Raji (cell line): ENCODE measurements at regions not wholly inside any gene's neighbourhood (a gene's known extent, or its start where the extent isn't known, plus 50 kb on each side); places are given as distances from the start of the nearest gene placed in this dataset.

Experiments
- POLR2A ChIP-seq: IDR thresholded peaks from 2 replicates; pipeline ENCODE4 v1.6.1; 2011; ENCODE audit warnings: low read depth, low read length, control low read depth; ENCODE audit not compliant: insufficient read depth

- no peak for TF ChIP-seq POLR2A
Measured at GRCh38 chr10:35922876-35923600, 280.9 kb upstream of the FZD8 start.

- no peak for TF ChIP-seq POLR2A
Measured at GRCh38 chr10:35921866-35922350, 279.8 kb upstream of the FZD8 start.

- TF ChIP-seq POLR2A = no peak
Measured at GRCh38 chr10:35916791-35917190, 274.7 kb upstream of the FZD8 start.

- no peak for TF ChIP-seq POLR2A
Measured at GRCh38 chr10:35913628-35914027, 271.5 kb upstream of the FZD8 start.

GRCh38 chr10:35912615-35913569 lies 270.8 kb upstream of the FZD8 start:
- no peak for TF ChIP-seq POLR2A

- TF ChIP-seq POLR2A = no peak
Measured at GRCh38 chr10:35911954-35912353, 269.9 kb upstream of the FZD8 start.

GRCh38 chr10:35911233-35911632 lies 269.1 kb upstream of the FZD8 start:
- TF ChIP-seq POLR2A = no peak

- no peak for TF ChIP-seq POLR2A
Measured at GRCh38 chr10:35910234-35910633, 268.1 kb upstream of the FZD8 start.

GRCh38 chr10:35909121-35909720 lies 267.1 kb upstream of the FZD8 start:
- TF ChIP-seq POLR2A = no peak

- TF ChIP-seq POLR2A = no peak
Measured at GRCh38 chr10:35908451-35908850, 266.4 kb upstream of the FZD8 start.

- TF ChIP-seq POLR2A = no peak
Measured at GRCh38 chr10:35907548-35907947, 265.5 kb upstream of the FZD8 start.

- TF ChIP-seq POLR2A = no peak
Measured at GRCh38 chr10:35906155-35906554, 264.1 kb upstream of the FZD8 start.

- no peak for TF ChIP-seq POLR2A
Measured at GRCh38 chr10:35903021-35903420, 260.9 kb upstream of the FZD8 start.

- no peak for TF ChIP-seq POLR2A
Measured at GRCh38 chr10:35898716-35899440, 256.8 kb upstream of the FZD8 start.

- TF ChIP-seq POLR2A = no peak
Measured at GRCh38 chr10:35896001-35896400, 253.9 kb upstream of the FZD8 start.
